Astrocyte of the hippocampus (primary cell): ENCODE measurements at regions not wholly inside any gene's neighbourhood (a gene's known extent, or its start where the extent isn't known, plus 50 kb on each side); places are given as distances from the start of the nearest gene placed in this dataset.

Experiments used
- DNase-seq: peaks from one replicate; pipeline ENCODE4 v3.0.0; 2011; ENCODE audit warnings: low read depth, low spot score

DNA sequence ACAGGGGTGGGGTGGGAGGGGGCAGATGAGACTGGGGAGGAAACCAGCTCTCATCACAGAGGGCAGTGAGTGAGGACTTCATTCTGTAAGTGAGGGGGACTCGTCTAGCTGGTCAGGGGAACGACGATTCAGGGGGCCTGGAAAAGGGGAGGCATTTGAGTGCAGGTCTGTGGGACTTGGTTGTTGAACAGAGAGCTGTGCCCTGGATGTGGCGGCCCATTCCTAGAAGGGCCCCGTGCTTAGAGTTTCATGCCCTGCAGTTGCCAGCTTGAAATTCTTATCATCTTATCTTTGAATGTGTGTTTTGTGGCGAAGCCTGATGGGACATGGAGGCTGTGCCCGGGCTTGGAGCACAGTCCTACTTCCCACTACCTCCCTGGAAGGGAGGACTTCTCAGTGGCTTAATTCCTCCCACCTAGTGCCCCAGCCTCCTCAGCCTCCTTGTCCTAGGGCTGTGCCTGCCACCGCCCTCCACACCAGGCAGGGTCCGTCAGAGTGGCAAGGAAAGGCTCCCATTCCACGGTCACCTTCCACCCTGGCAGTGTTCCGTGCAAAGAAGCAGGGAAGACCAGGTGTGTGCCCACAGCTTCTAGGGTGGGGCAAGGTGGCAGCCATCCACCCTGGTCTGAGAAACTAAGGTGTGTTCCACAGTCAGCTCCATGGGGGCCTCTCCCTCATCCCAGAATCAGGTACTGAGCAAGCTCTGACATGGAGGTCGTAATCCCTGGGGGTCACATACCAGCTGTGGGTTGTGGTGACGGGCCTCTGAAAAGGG is 59.7 kb upstream of the LMO1 start:
- no peak for DNase-seq

DNA sequence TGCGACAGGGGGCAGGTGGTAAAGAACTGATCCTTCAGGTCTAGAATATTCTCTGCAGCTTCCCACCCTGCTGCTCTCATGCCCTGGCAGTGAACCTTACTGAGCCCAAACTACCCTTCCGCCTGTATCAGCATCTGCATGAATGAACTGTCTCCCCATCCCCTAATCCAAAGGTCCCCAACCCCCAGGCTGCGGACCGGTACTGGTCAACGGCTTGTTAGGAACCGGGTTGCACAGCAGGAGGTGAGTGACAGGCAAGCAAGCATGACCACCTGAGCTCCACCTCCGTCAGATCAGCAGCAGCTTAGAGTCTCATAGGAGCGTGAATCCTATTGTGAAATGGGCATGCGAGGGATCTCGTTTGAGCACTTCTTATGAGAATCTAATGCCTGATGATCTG is 58.2 kb upstream of the LMO1 start:
- DNase-seq: no peak

GRCh38 chr11:8320076-8320475 is 56.4 kb upstream of the LMO1 start:
- no peak for DNase-seq

GRCh38 chr11:8318536-8318935 is 54.9 kb upstream of the LMO1 start:
- no peak for DNase-seq

DNA sequence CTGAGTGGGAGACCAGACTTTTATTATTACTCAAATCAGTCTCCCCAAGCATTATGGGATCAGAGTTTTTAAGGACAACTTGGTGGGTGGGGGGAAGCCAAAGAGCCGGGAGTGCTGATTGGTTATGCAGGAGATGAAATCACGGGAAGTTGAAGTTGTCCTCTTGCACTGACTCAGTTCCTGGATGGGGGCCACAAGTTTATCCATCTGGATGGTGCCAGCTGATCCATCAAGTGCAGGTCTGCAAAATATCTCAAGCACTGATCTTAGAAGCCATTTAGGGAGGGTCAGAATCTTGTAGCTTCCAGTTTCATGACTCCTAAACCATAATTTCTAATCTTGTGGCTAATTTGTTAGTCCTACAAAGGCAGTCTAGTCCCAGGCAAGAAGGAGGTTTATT is 53.5 kb upstream of the LMO1 start:
- peak; percentile 29 for DNase-seq

GRCh38 chr11:8315954-8316353 is 52.3 kb upstream of the LMO1 start:
- no peak for DNase-seq

GRCh38 chr11:8315463-8315862 is 51.8 kb upstream of the LMO1 start:
- DNase-seq: no peak

GRCh38 chr11:8314916-8315315 is 51.2 kb upstream of the LMO1 start:
- no peak for DNase-seq

- DNase-seq: no peak
Observed at GRCh38 chr11:8313504-8314090, 49.9 kb upstream of the LMO1 start.
